Endothelial cell (in vitro differentiated cells): ENCODE measurements at regions not wholly inside any gene's neighbourhood (a gene's known extent, or its start where the extent isn't known, plus 50 kb on each side); places are given as distances from the start of the nearest gene placed in this dataset.

Source experiments
- DNase-seq: peaks from one replicate; pipeline ENCODE4 v3.0.0; 2021; ENCODE audit warnings: low spot score
- H3K27ac Mint-ChIP-seq: one replicate; pipeline ENCODE4 v1.8.0; 2021; ENCODE audit warnings: mixed read lengths, inconsistent platforms; ENCODE audit not compliant: unreplicated experiment
- H3K27me3 Mint-ChIP-seq: one replicate; pipeline ENCODE4 v1.8.0; 2021; ENCODE audit warnings: mild to moderate bottlenecking, moderate library complexity, mixed read lengths, inconsistent platforms; ENCODE audit not compliant: unreplicated experiment
- H3K36me3 Mint-ChIP-seq: one replicate; pipeline ENCODE4 v1.8.0; 2021; ENCODE audit warnings: mild to moderate bottlenecking, low read depth, mixed read lengths, inconsistent platforms; ENCODE audit not compliant: unreplicated experiment
- H3K4me1 Mint-ChIP-seq: one replicate; pipeline ENCODE4 v1.8.0; 2021; ENCODE audit warnings: mild to moderate bottlenecking, mixed read lengths, inconsistent platforms; ENCODE audit not compliant: unreplicated experiment
- H3K4me3 Mint-ChIP-seq: one replicate; pipeline ENCODE4 v1.8.0; 2021; ENCODE audit warnings: mild to moderate bottlenecking, mixed read lengths, inconsistent platforms; ENCODE audit not compliant: unreplicated experiment
- H3K9me3 Mint-ChIP-seq: one replicate; pipeline ENCODE4 v1.8.0; 2021; ENCODE audit warnings: mixed read lengths, inconsistent platforms; ENCODE audit not compliant: unreplicated experiment
- CTCF ChIP-seq: fragments of 200-600 bp; sonication (generic); IDR thresholded peaks from one replicate; pipeline ENCODE4 v1.5.0; 2021; ENCODE audit warnings: antibody characterized with exemption; ENCODE audit not compliant: unreplicated experiment

DNA sequence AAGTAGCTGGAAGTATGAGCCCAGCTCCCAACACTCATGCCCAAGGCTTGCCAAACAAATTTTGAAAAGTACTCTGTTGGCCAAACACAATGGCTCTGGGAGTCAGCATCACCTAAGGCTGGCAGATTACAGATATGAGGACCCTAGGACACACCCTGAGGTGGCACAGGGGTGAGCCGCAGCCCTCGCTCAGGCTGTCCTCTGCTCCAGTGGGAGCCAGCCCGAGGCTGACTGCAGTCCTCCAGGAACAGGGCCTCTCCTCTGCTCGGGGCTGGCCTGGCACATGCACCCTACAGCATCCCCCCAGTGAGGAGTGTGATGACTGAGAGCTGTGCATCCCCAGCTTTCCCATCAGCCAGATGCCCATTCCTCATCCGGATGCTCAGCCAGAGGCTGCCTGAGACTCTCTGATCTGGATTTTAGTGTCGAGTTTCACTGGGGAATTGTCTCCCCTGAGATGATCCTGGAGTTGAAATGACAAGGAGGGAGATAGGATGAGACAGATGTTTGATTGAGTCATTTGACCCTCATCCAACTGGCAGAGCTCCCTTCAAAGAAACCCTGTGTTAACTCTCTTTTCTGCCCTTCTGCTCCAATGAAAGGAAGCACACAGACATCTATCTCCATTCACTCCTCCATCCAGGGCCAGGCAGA, 269.3 kb upstream of the NCKAP5 start:
- H3K27me3 Mint-ChIP-seq: peaks cover 7% of the 10 kb centered on the region
- no peaks in the 10 kb centered on the region for H3K36me3 Mint-ChIP-seq
- no peak overlapping the region for H3K27ac Mint-ChIP-seq
- H3K4me1 Mint-ChIP-seq: peaks cover 9% of the 10 kb centered on the region
- TF ChIP-seq CTCF: no peak
- H3K4me3 Mint-ChIP-seq: no peak overlapping the region
- DNase-seq: no peak
- no peaks in the 10 kb centered on the region for H3K9me3 Mint-ChIP-seq

DNA sequence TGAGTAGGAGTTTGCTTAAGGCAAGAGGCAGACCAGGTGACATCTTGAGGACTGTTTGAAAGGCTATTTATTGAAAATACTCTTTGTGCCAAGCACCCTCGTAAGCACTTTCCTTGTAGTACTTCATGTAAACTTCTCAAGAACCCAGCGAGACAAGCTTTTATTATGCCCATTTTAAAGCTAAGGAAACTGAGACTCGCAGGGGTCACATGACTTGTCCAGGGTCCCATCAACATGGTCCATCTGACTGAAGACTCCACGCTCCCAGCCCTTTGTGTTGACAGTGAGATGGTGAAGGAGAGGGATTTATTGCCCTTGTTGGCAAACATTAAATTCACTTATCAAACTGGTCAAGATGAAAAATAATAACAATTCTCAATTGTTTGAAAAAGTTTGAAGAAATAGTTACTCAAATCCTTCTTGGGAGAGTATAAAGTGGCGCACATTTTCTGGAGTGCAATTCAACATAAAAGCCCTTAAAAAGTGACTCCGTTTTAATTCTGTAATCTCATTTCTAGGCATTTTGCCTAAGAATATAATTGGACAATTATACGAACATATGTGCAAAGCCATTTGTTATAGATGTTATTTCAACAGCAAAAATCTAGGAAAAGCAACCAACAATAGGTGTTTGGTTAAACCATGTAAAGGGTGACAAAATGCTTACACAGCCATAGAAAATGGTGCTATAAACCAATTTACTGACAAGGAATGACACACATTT, 270.5 kb upstream of the NCKAP5 start:
- Mint-ChIP-seq H3K4me3 (no peak overlapping the region), H3K9me3 (no peaks in the 10 kb centered on the region), H3K27ac (no peak overlapping the region), H3K4me1 (peaks cover 12% of the 10 kb centered on the region), H3K36me3 (no peaks in the 10 kb centered on the region), H3K27me3 (peaks cover 7% of the 10 kb centered on the region)
- no peak for TF ChIP-seq CTCF
- DNase-seq: no peak

- DNase-seq: no peak
- peaks cover 12% of the 10 kb centered on the region for H3K4me1 Mint-ChIP-seq
- H3K36me3 Mint-ChIP-seq: no peaks in the 10 kb centered on the region
- H3K27ac Mint-ChIP-seq: no peak overlapping the region
- no peak overlapping the region for H3K4me3 Mint-ChIP-seq
- TF ChIP-seq CTCF: no peak
- H3K27me3 Mint-ChIP-seq: peaks cover 7% of the 10 kb centered on the region
- H3K9me3 Mint-ChIP-seq: no peaks in the 10 kb centered on the region
Observed at GRCh38 chr2:133839677-133840076, 271.4 kb upstream of the NCKAP5 start.

GRCh38 chr2:133840761-133841160, 272.5 kb upstream of the NCKAP5 start:
- peaks cover 7% of the 10 kb centered on the region for H3K27me3 Mint-ChIP-seq
- H3K27ac Mint-ChIP-seq: no peak overlapping the region
- no peaks in the 10 kb centered on the region for H3K36me3 Mint-ChIP-seq
- H3K9me3 Mint-ChIP-seq: no peaks in the 10 kb centered on the region
- no peak for DNase-seq
- H3K4me1 Mint-ChIP-seq: peaks cover 12% of the 10 kb centered on the region
- H3K4me3 Mint-ChIP-seq: no peak overlapping the region
- no peak for TF ChIP-seq CTCF

- no peak for DNase-seq
- no peaks in the 10 kb centered on the region for H3K9me3 Mint-ChIP-seq
Observed at GRCh38 chr2:133841900-133842299, 273.6 kb upstream of the NCKAP5 start.

More at GRCh38 chr2:133841900-133842299, 273.6 kb upstream of the NCKAP5 start:
- Mint-ChIP-seq H3K36me3 (no peaks in the 10 kb centered on the region), H3K4me1 (peaks cover 12% of the 10 kb centered on the region), H3K27ac (no peak overlapping the region), H3K4me3 (no peak overlapping the region), H3K27me3 (peaks cover 6% of the 10 kb centered on the region)
- no peak for TF ChIP-seq CTCF
